ENCODE measurements at regions not wholly inside any gene's neighbourhood (a gene's known extent, or its start where the extent isn't known, plus 50 kb on each side); places are given as distances from the start of the nearest gene placed in this dataset.

- Histone ChIP-seq H3K9me3 (peaks cover 0 to 4% (median 0%) of the 10 kb centered on the region in 4 donors), H3K4me1 (no peaks in the 10 kb centered on the region), H3K27ac (no peak overlapping the region), H3K27me3 (no peaks in the 10 kb centered on the region), H3K4me3 (no peak overlapping the region), H3K36me3 (no peaks in the 10 kb centered on the region)
- no peak for DNase-seq
- intact Hi-C loops (cut with DNase I; ENCODE audit: low total_unique reads): no loop called here
- no peak for TF ChIP-seq EP300 (IDR thresholded peaks at IDR 0.05)
- TF ChIP-seq, protein P1, sequence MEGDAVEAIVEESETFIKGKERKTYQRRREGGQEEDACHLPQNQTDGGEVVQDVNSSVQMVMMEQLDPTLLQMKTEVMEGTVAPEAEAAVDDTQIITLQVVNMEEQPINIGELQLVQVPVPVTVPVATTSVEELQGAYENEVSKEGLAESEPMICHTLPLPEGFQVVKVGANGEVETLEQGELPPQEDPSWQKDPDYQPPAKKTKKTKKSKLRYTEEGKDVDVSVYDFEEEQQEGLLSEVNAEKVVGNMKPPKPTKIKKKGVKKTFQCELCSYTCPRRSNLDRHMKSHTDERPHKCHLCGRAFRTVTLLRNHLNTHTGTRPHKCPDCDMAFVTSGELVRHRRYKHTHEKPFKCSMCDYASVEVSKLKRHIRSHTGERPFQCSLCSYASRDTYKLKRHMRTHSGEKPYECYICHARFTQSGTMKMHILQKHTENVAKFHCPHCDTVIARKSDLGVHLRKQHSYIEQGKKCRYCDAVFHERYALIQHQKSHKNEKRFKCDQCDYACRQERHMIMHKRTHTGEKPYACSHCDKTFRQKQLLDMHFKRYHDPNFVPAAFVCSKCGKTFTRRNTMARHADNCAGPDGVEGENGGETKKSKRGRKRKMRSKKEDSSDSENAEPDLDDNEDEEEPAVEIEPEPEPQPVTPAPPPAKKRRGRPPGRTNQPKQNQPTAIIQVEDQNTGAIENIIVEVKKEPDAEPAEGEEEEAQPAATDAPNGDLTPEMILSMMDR (IDR thresholded peaks at IDR 0.05): no peak
- TF ChIP-seq POLR2A (IDR thresholded peaks at IDR 0.05): no peak
- TF ChIP-seq POLR2AphosphoS5 (IDR thresholded peaks at IDR 0.05): no peak
- 40 to 100% (median 95%) methylated on average over 1 of the region's 1 CpG for WGBS, 5 donors
These were observed 333.1 kb downstream of the ETV1 start for GRCh38 chr7:13656330-13656729.

DNA sequence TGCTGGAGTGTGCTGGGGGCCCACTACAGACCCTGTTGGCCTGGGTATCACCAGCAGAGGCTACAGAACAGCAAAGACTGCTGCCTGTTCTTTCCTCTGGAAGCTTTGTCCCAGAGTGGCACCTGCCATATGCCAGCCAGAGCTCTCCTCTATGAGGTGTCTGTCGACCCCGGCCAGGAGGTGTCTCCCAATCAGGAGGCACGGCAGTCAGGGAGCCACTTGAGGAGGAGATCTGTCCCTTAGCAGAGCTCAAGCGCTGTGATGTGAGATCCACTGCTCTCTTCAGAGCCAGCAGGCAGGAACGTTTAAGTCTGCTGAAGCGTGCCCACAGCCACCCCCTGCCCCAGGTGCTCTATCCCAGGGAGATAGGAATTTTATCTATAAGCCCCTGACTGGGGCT is 316.2 kb downstream of the ETV1 start:
- H3K4me3 ChIP-seq: no peak overlapping the region
- H3K27ac ChIP-seq: no peak overlapping the region
- DNase-seq: no peak
- no peak for TF ChIP-seq POLR2A (IDR thresholded peaks at IDR 0.05)
- TF ChIP-seq, protein P1 (IDR thresholded peaks at IDR 0.05): no peak
- no peak for TF ChIP-seq EP300 (IDR thresholded peaks at IDR 0.05)
- TF ChIP-seq POLR2AphosphoS5 (IDR thresholded peaks at IDR 0.05): no peak
- intact Hi-C loops (cut with DNase I; ENCODE audit: low total_unique reads): no loop called here
- H3K27me3 ChIP-seq: no peaks in the 10 kb centered on the region
- no peaks in the 10 kb centered on the region for H3K36me3 ChIP-seq
- H3K9me3 ChIP-seq: peaks cover 0 to 15% (median 11%) of the 10 kb centered on the region in 4 donors
- H3K4me1 ChIP-seq: no peaks in the 10 kb centered on the region
- WGBS, 5 donors: 68 to 79% (median 77%) methylated on average over 5 to 6 of the region's 6 CpGs

GRCh38 chr7:13682626-13683025 is 306.8 kb downstream of the ETV1 start:
- intact Hi-C loops (cut with DNase I; ENCODE audit: low total_unique reads): no loop called here
- Histone ChIP-seq H3K27me3 (no peaks in the 10 kb centered on the region), H3K36me3 (no peaks in the 10 kb centered on the region), H3K27ac (no peak overlapping the region), H3K4me3 (no peak overlapping the region), H3K9me3 (peaks cover 0 to under 1% (median 0%) of the 10 kb centered on the region in 4 donors), H3K4me1 (no peaks in the 10 kb centered on the region)
- 78 to 88% (median 86%) methylated on average over 1 of the region's 1 CpG for WGBS, 5 donors
- TF ChIP-seq, protein P1 (IDR thresholded peaks at IDR 0.05): no peak
- TF ChIP-seq POLR2A (IDR thresholded peaks at IDR 0.05): no peak
- no peak for TF ChIP-seq EP300 (IDR thresholded peaks at IDR 0.05)
- TF ChIP-seq POLR2AphosphoS5 (IDR thresholded peaks at IDR 0.05): no peak
- no peak for DNase-seq

DNA sequence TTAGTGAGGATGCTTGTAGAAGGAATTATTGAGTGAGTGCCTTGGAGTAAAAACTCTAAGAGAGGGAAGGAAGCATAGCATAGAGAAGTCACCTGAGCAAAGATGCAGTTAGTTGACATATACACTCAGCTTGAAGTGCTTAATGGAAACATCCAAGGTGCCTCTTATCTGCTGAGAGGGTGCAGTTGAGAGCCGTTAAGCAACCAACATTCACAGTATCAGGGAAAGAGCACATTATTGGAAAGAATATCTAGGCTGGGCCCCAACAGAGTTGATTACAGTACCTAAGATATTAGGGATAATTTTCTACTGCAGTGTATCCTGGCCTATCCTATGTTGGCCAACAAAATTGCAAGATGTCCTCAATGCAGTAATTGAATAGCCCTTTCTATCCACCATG is 302.0 kb downstream of the ETV1 start:
- WGBS, 5 donors: 80 to 89% (median 85%) methylated on average over 1 of the region's 1 CpG
- H3K27ac ChIP-seq: no peak overlapping the region
- H3K36me3 ChIP-seq: no peaks in the 10 kb centered on the region
- TF ChIP-seq EP300 (IDR thresholded peaks at IDR 0.05) (no peak), POLR2A (IDR thresholded peaks at IDR 0.05) (no peak), POLR2AphosphoS5 (IDR thresholded peaks at IDR 0.05) (no peak)
- TF ChIP-seq, protein P1 (IDR thresholded peaks at IDR 0.05): no peak
- H3K4me3 ChIP-seq: no peak overlapping the region
- no peaks in the 10 kb centered on the region for H3K4me1 ChIP-seq
- no peaks in the 10 kb centered on the region for H3K27me3 ChIP-seq
- intact Hi-C loops (cut with DNase I; ENCODE audit: low total_unique reads): no loop called here
- DNase-seq: no peak
- no peaks in the 10 kb centered on the region for H3K9me3 ChIP-seq

Measured in stomach (tissue), 8 donors.